Activated naive CD8-positive, alpha-beta T cell treated with anti-CD3 and anti-CD28 coated beads, Interleukin-2, amount 50 U/mL, for 24 hours (primary cell): ENCODE measurements at regions not wholly inside any gene's neighbourhood (a gene's known extent, or its start where the extent isn't known, plus 50 kb on each side); places are given as distances from the start of the nearest gene placed in this dataset.
"Not testable (repeated sequence)": the region's sequence is repeated elsewhere in the genome, so short reads cannot be mapped to it uniquely, and the experiment has no call there.

Experiments used
- ATAC-seq: fragments of 150-1000 bp; cut with Tn5 transposase; one replicate; pipeline ENCODE4 v1.10.0; 2021
- DNase-seq: peaks from one replicate; pipeline ENCODE4 v3.0.0; 2021
- H3K27ac Mint-ChIP-seq: one replicate; pipeline ENCODE4 v1.8.0; 2021; ENCODE audit warnings: mild to moderate bottlenecking, mixed read lengths
- H3K27me3 Mint-ChIP-seq: one replicate; pipeline ENCODE4 v1.8.0; 2021; ENCODE audit warnings: mixed read lengths
- H3K36me3 Mint-ChIP-seq: one replicate; pipeline ENCODE4 v1.8.0; 2021; ENCODE audit warnings: low read depth, mixed read lengths
- H3K4me1 Mint-ChIP-seq: one replicate; pipeline ENCODE4 v1.8.0; 2021; ENCODE audit warnings: mixed read lengths
- H3K4me3 Mint-ChIP-seq: one replicate; pipeline ENCODE4 v1.8.0; 2021; ENCODE audit warnings: mild to moderate bottlenecking, moderate library complexity, mixed read lengths
- H3K9me3 Mint-ChIP-seq: one replicate; pipeline ENCODE4 v1.8.0; 2021; ENCODE audit warnings: mixed read lengths

DNA sequence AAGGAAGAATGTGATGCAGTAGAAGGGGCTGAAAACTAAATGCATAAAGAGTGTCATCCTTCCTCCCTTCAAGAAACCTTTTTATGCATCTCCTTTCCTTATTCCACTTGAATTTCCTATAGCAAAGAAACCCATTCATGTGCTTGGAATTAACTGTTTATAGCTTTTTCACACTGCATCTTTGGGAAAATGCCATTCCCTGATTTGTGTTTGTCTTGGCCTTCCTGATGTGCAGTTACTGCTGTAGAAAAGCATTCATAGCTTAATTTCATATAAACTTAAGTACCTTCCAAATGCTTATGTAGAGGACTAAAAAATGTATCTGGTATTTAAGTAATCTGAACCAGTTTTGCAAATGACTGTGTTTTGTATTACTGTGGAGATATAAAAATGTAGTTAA is 61.8 kb downstream of the SDR9C7 start:
- Mint-ChIP-seq H3K4me3 (no peak overlapping the region), H3K27ac (no peak overlapping the region), H3K9me3 (peaks cover 13% of the 10 kb centered on the region), H3K4me1 (no peaks in the 10 kb centered on the region), H3K36me3 (no peaks in the 10 kb centered on the region), H3K27me3 (peaks cover 19% of the 10 kb centered on the region)
- DNase-seq (no peak), ATAC-seq (no peak)

DNA sequence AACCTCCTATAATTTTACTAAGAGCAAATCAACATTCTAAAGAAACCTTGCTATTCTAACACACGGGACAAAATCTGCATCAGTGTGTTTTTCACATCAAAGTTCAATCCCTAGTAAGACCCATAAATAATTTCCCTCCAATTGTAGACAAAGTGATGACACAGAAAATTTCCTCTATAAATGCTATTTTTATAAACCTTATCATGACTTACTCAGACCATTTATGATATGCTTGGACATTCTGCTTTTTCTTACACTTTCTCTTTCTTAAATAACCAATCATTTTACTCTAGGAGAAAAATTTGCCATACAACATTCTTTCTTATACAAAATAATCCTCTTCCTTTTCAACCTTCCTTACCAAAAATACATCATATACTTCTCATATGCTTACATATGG is 67.0 kb downstream of the SDR9C7 start:
- no peak overlapping the region for H3K27ac Mint-ChIP-seq
- H3K36me3 Mint-ChIP-seq: peaks cover 12% of the 10 kb centered on the region
- H3K4me1 Mint-ChIP-seq: no peaks in the 10 kb centered on the region
- ATAC-seq (no peak), DNase-seq (no peak)
- H3K4me3 Mint-ChIP-seq: no peak overlapping the region
- H3K9me3 Mint-ChIP-seq: peaks cover 45% of the 10 kb centered on the region
- H3K27me3 Mint-ChIP-seq: peaks cover 13% of the 10 kb centered on the region

DNA sequence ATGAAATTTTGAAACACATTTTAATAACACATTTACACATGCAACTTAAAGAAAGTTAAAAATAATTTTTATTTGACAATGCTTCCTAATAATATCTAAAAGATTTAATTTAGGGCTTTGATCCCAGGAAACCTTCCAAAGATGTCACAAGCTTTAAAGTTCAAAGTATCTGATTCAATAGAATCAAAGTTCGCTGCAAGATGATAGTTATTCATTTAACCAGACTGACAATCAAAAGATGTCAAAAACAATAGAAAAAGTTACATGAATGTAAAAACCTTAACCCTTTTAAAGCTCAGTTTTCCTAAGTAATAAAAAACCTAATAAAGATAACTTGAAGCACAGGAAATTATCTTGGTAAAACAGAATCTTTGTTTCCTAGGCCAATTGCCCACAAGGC is 67.7 kb downstream of the SDR9C7 start:
- peaks cover 13% of the 10 kb centered on the region for H3K36me3 Mint-ChIP-seq
- ATAC-seq: no peak
- H3K27ac Mint-ChIP-seq: no peak overlapping the region
- no peaks in the 10 kb centered on the region for H3K4me1 Mint-ChIP-seq
- H3K9me3 Mint-ChIP-seq: peaks cover 46% of the 10 kb centered on the region
- H3K27me3 Mint-ChIP-seq: peaks cover 13% of the 10 kb centered on the region
- no peak for DNase-seq
- no peak overlapping the region for H3K4me3 Mint-ChIP-seq

DNA sequence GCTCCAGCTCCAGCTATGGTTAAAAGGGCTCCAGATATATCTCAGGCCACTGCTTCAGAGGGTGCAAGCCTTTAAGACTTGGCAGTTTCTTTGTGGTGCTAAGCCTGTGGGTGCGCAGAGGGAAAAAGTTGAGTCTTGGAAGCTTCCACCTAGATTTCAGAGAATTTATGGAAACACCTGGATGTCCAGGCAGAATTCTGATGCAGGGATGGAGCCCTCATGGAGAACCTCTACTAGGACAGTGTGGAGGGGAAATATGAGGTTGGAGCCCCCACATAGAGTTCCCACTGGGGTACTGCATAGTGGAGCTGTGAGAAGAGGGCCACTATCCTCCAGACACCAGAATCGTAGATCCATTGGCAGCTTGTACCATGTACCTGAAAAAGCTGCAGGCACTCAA is 69.9 kb downstream of the SDR9C7 start:
- ATAC-seq: no peak
- DNase-seq: no peak
- Mint-ChIP-seq H3K27me3 (peaks cover 11% of the 10 kb centered on the region), H3K4me3 (no peak overlapping the region), H3K9me3 (peaks cover 48% of the 10 kb centered on the region), H3K27ac (no peak overlapping the region), H3K36me3 (peaks cover 13% of the 10 kb centered on the region), H3K4me1 (no peaks in the 10 kb centered on the region)

DNA sequence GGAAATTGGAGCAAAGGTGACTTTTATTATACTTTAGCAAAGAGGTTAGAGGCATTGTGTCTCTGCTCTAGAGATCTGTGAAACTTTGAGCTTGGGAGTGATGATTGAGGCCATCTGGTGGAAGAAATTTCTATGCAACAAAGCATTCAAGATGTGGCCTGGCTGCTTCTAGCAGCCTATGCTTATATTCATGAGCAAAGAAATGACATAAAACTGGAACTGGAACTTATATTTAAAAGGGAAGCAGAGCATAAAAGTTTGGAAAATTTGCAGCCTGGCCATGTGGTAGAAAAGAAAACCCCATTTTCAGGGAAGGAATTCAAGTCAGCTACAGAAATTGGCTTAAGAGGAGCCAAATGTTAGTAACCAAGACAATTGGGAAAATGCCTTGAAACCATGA is 70.4 kb downstream of the SDR9C7 start:
- H3K4me3 Mint-ChIP-seq: no peak overlapping the region
- ATAC-seq (no peak), DNase-seq (no peak)
- H3K4me1 Mint-ChIP-seq: no peaks in the 10 kb centered on the region
- H3K9me3 Mint-ChIP-seq: peaks cover 45% of the 10 kb centered on the region
- peaks cover 13% of the 10 kb centered on the region for H3K36me3 Mint-ChIP-seq
- peaks cover 9% of the 10 kb centered on the region for H3K27me3 Mint-ChIP-seq
- H3K27ac Mint-ChIP-seq: no peak overlapping the region

DNA sequence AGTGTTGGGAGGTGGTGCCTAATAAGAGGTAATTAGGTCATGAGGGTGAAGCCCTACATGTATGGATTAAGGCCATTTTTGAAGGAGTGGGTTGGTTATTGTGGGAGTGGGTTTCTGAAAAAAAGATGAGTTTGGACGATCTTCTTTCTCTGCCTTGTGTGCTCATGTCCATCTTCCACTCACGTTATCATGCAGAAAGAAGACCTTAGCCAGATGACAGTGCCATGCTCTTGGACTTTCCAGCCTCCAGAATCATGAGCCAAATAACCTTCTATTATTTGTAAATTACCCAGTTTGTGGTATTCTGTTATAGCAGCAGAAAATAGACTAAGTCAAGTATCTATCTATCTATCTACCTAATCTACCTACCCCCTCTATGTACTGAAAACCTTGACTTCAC is 71.9 kb downstream of the SDR9C7 start:
- H3K27me3 Mint-ChIP-seq: peaks cover 8% of the 10 kb centered on the region
- peaks cover 36% of the 10 kb centered on the region for H3K9me3 Mint-ChIP-seq
- no peak overlapping the region for H3K4me3 Mint-ChIP-seq
- H3K27ac Mint-ChIP-seq: no peak overlapping the region
- ATAC-seq: no peak
- no peak for DNase-seq
- H3K36me3 Mint-ChIP-seq: peaks cover 13% of the 10 kb centered on the region
- H3K4me1 Mint-ChIP-seq: no peaks in the 10 kb centered on the region

DNA sequence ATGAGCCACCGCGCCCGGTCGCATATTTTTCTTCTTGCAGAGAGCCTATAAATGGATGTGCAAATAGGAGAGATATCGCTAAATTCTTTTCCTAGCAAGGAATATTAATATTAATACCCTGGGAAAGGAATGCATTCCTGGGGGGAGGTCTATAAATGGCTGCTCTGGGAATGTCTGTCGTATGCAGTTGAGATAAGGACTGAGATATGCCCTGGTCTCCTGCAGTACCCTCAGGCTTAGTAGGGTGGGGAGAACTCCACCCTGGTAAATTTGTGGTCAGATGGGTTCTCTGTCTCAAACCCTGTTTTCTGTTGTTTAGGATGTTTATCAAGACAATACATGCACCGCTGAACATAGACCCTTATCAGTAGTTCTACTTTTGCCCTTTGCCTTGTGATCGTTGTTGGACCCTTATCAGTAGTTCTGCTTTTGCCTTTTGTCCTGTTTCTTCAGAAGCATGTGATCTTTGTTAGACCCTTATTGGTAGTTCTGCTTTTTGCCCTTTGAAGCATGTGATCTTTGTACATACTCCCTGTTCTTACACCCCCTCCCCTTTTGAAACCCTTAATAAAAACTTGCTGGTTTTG is 80.7 kb downstream of the SDR9C7 start:
- peaks cover 18% of the 10 kb centered on the region for H3K9me3 Mint-ChIP-seq
- not testable (repeated sequence) for ATAC-seq, H3K4me3 Mint-ChIP-seq, H3K36me3 Mint-ChIP-seq, H3K27ac Mint-ChIP-seq, H3K4me1 Mint-ChIP-seq, DNase-seq
- peaks cover 17% of the 10 kb centered on the region for H3K27me3 Mint-ChIP-seq

DNA sequence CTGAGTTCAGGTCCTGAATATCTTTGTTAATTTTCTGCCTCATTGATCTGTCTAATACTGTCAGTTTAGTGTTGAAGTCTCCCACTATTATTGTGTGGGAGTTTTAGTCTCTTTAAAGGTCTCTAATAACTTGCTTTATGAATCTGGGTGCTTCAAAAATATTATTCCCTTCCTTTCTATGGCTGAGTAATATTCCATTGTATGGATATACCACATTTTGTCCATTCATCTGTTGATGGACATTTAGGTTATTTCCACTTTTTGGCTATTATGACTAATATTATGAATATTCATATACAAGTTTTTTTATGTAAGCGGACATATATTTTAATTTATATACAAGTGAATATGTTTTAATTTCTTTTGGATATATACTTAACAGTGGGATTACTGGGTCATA is 82.7 kb downstream of the SDR9C7 start:
- no peak for ATAC-seq
- Mint-ChIP-seq H3K36me3 (peaks cover 8% of the 10 kb centered on the region), H3K27me3 (peaks cover 14% of the 10 kb centered on the region), H3K9me3 (peaks cover 18% of the 10 kb centered on the region), H3K4me3 (no peak overlapping the region), H3K27ac (no peak overlapping the region), H3K4me1 (no peaks in the 10 kb centered on the region)
- DNase-seq: no peak

DNA sequence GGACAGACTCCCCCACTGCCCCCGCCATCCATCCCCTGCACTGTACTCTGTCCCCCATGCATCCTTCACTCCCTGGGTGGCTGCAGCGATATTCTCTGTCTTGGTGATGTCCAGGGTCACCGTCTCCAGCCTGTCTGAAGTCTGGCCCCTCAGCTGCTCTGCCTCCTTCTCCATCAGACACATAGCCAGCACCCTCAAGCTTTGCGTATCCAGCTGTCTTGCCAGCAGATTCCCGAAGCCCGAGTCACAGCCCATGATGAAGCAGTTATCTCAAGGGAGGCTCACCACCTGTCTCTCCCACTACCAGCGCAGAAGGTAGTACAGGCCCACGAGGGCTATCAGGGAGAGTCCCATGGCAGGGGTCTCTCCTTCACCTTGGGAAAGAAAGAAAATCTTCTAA is 77.8 kb downstream of the HSD17B6 start:
- Mint-ChIP-seq H3K4me3 (no peak overlapping the region), H3K4me1 (peaks cover 13% of the 10 kb centered on the region), H3K9me3 (no peaks in the 10 kb centered on the region), H3K36me3 (no peaks in the 10 kb centered on the region), H3K27ac (no peak overlapping the region), H3K27me3 (peaks cover 2% of the 10 kb centered on the region)
- no peak for DNase-seq
- ATAC-seq: no peak

DNA sequence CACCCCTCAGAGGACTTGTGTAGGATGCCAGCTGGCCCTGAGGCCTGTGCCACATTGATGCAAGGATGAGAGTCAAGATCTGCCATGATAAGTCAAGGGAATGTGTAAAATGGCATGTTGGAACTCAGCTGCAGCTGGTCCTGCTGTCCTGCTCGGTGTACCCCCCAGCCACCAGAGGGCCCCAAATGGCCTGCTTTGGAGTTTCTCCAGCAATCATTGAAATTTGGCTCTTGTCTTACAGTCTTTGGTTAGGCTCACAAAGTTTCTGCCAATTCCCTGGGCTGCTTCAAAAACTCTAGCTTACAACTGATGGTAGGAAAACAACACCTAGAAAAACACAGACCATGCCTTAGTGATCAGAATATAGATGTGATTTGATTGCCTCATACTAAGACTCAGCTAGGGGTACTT is 76.8 kb downstream of the HSD17B6 start:
- peak; percentile 41 for DNase-seq
- Mint-ChIP-seq H3K27me3 (peaks cover 2% of the 10 kb centered on the region), H3K4me3 (no peak overlapping the region), H3K4me1 (peaks cover 13% of the 10 kb centered on the region), H3K27ac (no peak overlapping the region), H3K36me3 (no peaks in the 10 kb centered on the region), H3K9me3 (no peaks in the 10 kb centered on the region)
- peak; percentile 38 for ATAC-seq

DNA sequence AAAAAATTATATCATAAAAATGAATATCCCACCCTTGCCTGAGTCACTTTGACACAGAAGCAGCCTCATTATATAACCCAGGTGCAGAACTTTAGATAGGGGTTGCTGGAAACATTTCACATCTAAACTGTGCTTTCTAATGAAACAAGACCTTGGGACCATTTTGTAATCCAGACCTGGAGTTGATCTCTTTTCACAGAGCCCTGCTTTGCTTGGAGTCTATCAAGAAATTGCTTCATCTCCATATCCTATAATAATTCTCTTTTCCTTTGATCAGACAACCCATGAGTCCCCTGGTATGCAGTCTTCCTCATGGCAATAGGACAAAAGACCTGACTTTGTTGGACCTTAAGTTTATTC is 76.3 kb downstream of the HSD17B6 start:
- no peaks in the 10 kb centered on the region for H3K27me3 Mint-ChIP-seq
- peaks cover 13% of the 10 kb centered on the region for H3K4me1 Mint-ChIP-seq
- no peaks in the 10 kb centered on the region for H3K36me3 Mint-ChIP-seq
- DNase-seq (no peak), ATAC-seq (no peak)
- H3K27ac Mint-ChIP-seq: no peak overlapping the region
- no peaks in the 10 kb centered on the region for H3K9me3 Mint-ChIP-seq
- no peak overlapping the region for H3K4me3 Mint-ChIP-seq

DNA sequence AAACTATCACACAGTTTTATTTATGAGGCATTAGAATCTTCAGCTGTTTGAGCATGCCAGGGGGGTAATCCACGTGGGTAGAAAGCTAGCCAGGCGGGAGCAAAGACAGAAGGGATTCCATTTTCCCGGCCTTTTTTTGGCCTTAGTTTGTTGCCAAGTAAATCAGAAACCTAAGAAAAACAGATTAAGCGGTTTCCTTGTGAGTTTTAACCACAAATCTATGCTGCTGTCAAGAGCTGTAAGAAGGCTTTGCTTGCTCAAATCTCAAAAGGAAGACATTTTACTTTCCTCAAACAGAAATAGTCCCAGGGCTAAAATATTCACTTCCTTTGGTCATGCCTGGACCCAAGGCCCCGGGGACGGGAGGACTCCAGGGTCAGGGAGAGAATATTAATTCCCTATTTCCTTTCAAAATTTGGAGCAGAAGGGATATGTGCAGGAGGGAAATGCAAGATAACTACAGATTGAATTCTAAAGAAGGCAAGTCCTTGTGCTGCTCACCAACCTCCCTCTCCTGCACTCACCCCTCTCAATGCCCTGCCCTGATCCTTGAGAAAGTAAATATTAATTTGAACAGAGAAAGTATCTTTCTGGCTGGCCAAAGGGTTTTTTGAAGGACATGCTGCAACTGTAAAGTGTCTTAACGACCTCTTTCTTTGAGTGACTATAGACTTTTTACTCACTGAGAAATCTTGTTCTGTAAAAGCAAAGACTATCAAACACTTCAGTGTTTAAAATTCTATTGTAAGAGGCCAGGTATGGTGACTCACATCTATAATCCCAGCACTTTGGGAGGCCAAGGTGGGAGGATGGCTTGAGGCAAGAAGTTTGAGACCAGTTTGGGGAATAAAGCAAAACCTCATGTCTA is 75.7 kb downstream of the HSD17B6 start:
- DNase-seq (no peak), ATAC-seq (no peak)
- Mint-ChIP-seq H3K4me3 (no peak overlapping the region), H3K27ac (no peak overlapping the region), H3K4me1 (peaks cover 13% of the 10 kb centered on the region), H3K27me3 (no peaks in the 10 kb centered on the region), H3K36me3 (no peaks in the 10 kb centered on the region), H3K9me3 (no peaks in the 10 kb centered on the region)
